Fibroblast of the aortic adventitia (primary cell): ENCODE measurements at regions not wholly inside any gene's neighbourhood (a gene's known extent, or its start where the extent isn't known, plus 50 kb on each side); places are given as distances from the start of the nearest gene placed in this dataset.
"Not testable (repeated sequence)": the region's sequence is repeated elsewhere in the genome, so short reads cannot be mapped to it uniquely, and the experiment has no call there.

Source experiments
- DNase-seq: peaks from one replicate; pipeline ENCODE4 v3.0.0-alpha.2; 2010; ENCODE audit warnings: low read depth
- H3K4me3 ChIP-seq: 2 replicates; pipeline ENCODE4 v1.5.1; 2011; ENCODE audit warnings: low read depth, mild to moderate bottlenecking, control low read depth, low read length, moderate library complexity
- TF ChIP-seq, protein P1 (sequence below): IDR thresholded peaks from 2 replicates; pipeline ENCODE4 v1.5.1; 2011; ENCODE audit warnings: mild to moderate bottlenecking, low read length, control low read depth, inconsistent platforms; ENCODE audit not compliant: insufficient read depth

DNA sequence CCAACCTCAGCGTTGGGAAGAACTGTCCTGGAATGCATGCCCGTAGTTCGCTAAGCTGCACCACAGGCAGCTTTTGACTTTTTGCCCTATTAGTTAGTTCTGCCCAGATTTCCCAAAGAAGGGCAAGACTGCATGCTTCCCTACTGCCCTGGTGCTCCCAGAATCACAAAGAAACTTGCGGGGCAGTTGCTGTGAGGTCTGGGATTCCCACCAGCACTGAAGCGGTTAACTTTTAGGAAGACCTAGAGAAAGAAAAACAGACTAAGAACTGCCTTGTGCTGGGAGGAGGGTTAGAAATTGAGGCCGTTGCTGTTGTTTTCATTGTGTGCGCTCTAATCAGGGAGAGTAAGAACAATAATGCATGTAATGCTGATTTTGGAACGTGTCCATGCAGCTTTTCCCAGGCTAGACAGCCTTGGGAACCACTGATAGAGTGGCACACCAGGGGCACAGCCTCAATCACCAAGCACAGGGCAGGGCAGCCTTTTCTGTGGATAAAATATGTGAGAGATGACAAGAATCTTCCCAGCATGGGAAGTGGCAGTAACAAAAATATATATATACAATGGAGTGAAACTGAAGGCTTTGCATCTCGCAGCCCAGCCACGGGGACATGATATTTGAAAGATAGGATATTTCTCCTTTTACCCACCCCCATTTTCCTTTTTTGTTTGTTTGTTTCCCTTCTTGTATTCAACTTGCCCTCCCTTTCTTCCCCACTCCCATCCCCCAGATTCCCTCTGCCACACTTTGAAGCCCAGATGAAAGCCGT is 137.7 kb upstream of the HEY2 start:
- H3K4me3 ChIP-seq: peak overlapping the region; percentile 16
- peak; percentile 63 for DNase-seq

DNA sequence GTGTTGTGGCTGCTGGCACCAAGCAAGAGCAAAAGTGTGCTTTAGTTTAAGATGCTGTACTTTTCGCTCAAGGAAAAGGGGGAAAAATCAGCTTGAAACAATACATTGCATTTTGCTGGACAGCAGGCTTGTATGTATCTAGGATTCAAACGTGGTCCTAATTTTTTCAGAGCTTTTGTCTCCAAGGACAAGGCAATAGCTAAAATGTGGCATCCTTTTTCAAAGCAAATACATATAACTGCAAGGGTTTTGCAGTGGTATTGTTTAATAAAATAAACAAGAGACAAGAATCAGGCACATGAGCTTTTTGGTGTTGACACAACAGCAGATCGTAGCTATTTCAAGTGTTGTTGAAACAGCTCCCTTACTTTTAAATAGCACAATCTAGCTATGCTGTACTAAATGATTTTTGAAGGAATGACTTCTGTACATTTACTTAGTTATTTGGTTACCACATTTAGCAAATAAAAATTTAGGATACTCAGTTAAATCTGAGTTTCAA is 137.0 kb upstream of the HEY2 start:
- DNase-seq: peak; percentile 17
- TF ChIP-seq, protein P1, sequence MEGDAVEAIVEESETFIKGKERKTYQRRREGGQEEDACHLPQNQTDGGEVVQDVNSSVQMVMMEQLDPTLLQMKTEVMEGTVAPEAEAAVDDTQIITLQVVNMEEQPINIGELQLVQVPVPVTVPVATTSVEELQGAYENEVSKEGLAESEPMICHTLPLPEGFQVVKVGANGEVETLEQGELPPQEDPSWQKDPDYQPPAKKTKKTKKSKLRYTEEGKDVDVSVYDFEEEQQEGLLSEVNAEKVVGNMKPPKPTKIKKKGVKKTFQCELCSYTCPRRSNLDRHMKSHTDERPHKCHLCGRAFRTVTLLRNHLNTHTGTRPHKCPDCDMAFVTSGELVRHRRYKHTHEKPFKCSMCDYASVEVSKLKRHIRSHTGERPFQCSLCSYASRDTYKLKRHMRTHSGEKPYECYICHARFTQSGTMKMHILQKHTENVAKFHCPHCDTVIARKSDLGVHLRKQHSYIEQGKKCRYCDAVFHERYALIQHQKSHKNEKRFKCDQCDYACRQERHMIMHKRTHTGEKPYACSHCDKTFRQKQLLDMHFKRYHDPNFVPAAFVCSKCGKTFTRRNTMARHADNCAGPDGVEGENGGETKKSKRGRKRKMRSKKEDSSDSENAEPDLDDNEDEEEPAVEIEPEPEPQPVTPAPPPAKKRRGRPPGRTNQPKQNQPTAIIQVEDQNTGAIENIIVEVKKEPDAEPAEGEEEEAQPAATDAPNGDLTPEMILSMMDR: no peak
- H3K4me3 ChIP-seq: no peak overlapping the region

More for the DNA sequence above, 137.7 kb upstream of the HEY2 start:
- TF ChIP-seq, protein P1: no peak

DNA sequence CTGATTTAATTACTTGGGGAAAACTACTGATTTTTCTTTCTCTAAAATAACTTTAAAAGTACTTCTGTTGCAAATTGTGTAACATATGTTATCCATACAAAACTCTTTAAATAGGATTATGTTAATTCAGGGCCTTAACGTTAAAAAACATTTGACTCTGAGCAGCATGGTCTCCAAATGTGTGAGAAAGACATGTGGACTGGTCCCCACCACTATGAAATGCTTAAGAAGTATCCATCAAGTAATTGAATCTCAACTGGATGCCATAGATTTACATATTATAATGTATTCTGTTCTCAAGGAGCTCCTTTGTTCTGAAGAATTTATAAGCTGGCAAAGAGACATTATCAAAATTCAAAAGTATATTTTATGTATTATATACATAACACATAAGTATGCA is 130.8 kb upstream of the HEY2 start:
- no peak overlapping the region for H3K4me3 ChIP-seq
- TF ChIP-seq, protein P1: no peak
- DNase-seq: no peak

DNA sequence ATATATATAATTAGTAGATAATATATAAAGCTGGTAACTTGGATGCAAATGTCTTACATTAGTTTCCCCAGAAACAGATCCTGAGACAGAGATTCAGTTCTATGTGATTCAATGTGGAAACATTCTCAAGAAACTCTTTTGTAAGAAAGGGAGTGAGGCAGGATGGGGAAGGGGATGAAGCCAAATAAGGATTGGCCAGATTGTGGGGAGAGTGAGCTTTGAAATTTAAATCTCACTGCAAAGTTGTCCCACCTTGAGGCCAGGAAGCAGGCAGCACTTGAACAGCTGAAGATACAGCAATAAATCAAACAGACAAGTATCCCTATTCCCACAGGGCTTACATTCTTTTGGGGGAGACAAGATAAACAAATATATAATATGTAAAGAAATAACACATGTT is 126.3 kb upstream of the HEY2 start:
- no peak overlapping the region for H3K4me3 ChIP-seq
- DNase-seq: no peak
- TF ChIP-seq, protein P1: no peak

DNA sequence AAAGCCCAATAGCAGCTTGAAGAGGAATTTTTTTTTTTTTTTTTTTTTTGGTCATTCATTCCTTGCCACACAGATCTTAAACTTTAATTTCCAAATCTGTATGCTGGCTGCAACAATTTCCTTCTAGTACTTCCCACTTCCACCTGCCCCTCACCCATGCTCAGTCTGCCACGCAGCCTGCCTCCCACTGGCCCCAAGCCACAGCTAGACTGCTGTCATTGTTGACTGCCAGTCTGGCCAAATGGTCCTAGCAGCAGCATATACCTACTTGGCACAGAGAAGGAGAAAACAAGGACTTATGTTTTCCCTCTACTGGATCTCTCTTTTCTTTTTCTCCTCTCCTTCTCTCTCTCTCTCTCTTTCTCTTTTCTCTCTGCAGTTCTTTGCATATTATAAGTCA is 118.3 kb upstream of the HEY2 start:
- TF ChIP-seq, protein P1: no peak
- no peak for DNase-seq

DNA sequence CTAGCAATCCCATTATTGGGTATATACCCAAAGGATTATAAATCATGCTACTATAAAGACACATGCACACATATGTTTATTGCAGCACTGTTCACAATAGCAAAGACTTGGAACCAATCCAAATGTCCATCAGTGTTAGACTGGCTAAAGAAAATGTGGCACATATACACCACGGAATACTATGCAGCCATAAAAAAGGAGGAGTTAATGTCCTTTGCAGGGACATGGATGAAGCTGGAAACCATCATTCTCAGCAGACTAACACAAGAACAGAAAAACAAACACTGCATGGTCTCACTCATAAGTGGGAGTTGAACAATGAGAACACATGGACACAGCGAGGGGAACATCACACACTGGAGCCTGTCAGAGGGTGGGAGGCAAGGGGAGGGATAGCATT is 113.4 kb upstream of the HEY2 start:
- H3K4me3 ChIP-seq, DNase-seq: not testable (repeated sequence)

More for the DNA sequence above, 118.3 kb upstream of the HEY2 start:
- no peak overlapping the region for H3K4me3 ChIP-seq

DNA sequence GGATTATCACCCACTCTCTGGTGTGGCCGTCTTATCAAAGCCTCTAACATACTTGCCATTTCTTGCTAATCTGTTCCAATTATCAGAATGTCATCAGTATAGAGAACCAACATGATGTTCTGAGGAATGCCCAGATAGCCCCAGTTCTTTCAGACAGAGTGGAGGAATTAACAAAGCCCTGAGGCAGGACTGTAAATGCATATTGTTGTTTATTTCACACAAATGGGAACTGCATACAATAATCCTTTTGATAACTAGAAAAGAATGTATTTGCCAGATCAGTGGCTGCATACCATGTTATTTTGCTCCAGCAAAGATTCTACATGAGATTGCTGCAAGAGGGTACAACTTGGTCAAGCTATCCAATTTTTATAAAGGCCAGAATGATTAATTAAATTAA is 112.8 kb upstream of the HEY2 start:
- no peak for DNase-seq
- TF ChIP-seq, protein P1: no peak
- no peak overlapping the region for H3K4me3 ChIP-seq
